Karpas-422 (cell line): ENCODE measurements at regions not wholly inside any gene's neighbourhood (a gene's known extent, or its start where the extent isn't known, plus 50 kb on each side); places are given as distances from the start of the nearest gene placed in this dataset.

ENCODE experiments used
- DNase-seq: peaks from one replicate; pipeline ENCODE4 v3.0.0-alpha.2; 2015
- H2AFZ ChIP-seq: fragments of 200-600 bp; sonication (generic); 2 replicates; pipeline ENCODE4 v1.6.1; 2014; ENCODE audit warnings: antibody characterized with exemption, low read length, mixed read lengths
- H3K27ac ChIP-seq: fragments of 200-600 bp; sonication (generic); 2 replicates; pipeline ENCODE4 v1.5.1; 2014; ENCODE audit warnings: mild to moderate bottlenecking, low read length, moderate library complexity
- H3K27me3 ChIP-seq: fragments of 200-600 bp; sonication (generic); 2 replicates; pipeline ENCODE4 v1.6.1; 2014; ENCODE audit warnings: low read length, mixed read lengths
- H3K36me3 ChIP-seq: fragments of 200-600 bp; sonication (generic); 2 replicates; pipeline ENCODE4 v1.6.1; 2014; ENCODE audit warnings: low read length, mixed read lengths; ENCODE audit not compliant: insufficient read depth
- H3K4me1 ChIP-seq: fragments of 200-600 bp; sonication (generic); 2 replicates; pipeline ENCODE4 v1.6.1; 2014; ENCODE audit warnings: mild to moderate bottlenecking, low read length, mixed read lengths
- H3K4me2 ChIP-seq: fragments of 200-600 bp; sonication (generic); 2 replicates; pipeline ENCODE4 v1.6.1; 2014; ENCODE audit warnings: low read length, low read depth, mild to moderate bottlenecking; ENCODE audit not compliant: poor library complexity, severe bottlenecking
- H3K4me3 ChIP-seq: fragments of 200-600 bp; sonication (generic); 2 replicates; pipeline ENCODE4 v1.5.1; 2014; ENCODE audit warnings: mild to moderate bottlenecking, antibody characterized with exemption, low read length, mixed read lengths
- H3K79me2 ChIP-seq: fragments of 200-600 bp; sonication (generic); 2 replicates; pipeline ENCODE4 v1.6.1; 2014; ENCODE audit warnings: mild to moderate bottlenecking, low read length, mixed read lengths
- H3K9ac ChIP-seq: fragments of 200-600 bp; sonication (generic); 2 replicates; pipeline ENCODE4 v1.6.0; 2014; ENCODE audit warnings: low read length
- H3K9me2 ChIP-seq: fragments of 200-600 bp; sonication (generic), shearing (Covaris generic); replicated peaks from 2 replicates; pipeline ENCODE4 v1.6.0; 2014; ENCODE audit warnings: mild to moderate bottlenecking, low read length, moderate library complexity; ENCODE audit not compliant: insufficient read depth
- H3K9me3 ChIP-seq: fragments of 300-700, 200-600 bp; sonication (generic); 2 replicates; pipeline ENCODE4 v1.6.1; 2014; ENCODE audit warnings: low read length, mixed read lengths
- H4K20me1 ChIP-seq: fragments of 200-600 bp; sonication (generic); 2 replicates; pipeline ENCODE4 v1.6.1; 2014; ENCODE audit warnings: mild to moderate bottlenecking, antibody characterized with exemption, low read length, low read depth; ENCODE audit not compliant: insufficient read depth

GRCh38 chr5:135694906-135695305 lies 116.1 kb upstream of the CXCL14 start:
- Histone ChIP-seq H3K9me3 (no peaks in the 10 kb centered on the region), H3K79me2 (no peaks in the 10 kb centered on the region), H2AFZ (no peak overlapping the region), H3K36me3 (no peaks in the 10 kb centered on the region), H3K27me3 (no peaks in the 10 kb centered on the region), H4K20me1 (no peaks in the 10 kb centered on the region), H3K27ac (no peak overlapping the region), H3K9me2 (no peaks in the 10 kb centered on the region), H3K4me2 (no peak overlapping the region), H3K4me3 (no peak overlapping the region), H3K9ac (no peak overlapping the region), H3K4me1 (peaks cover 44% of the 10 kb centered on the region)
- DNase-seq = no peak

- Histone ChIP-seq H3K27ac (no peak overlapping the region), H3K4me1 (peaks cover 44% of the 10 kb centered on the region)
Observed at GRCh38 chr5:135694012-135694411, 115.2 kb upstream of the CXCL14 start.

GRCh38 chr5:135693371-135693955 lies 114.7 kb upstream of the CXCL14 start:
- Histone ChIP-seq H3K79me2 (no peaks in the 10 kb centered on the region), H3K27ac (no peak overlapping the region), H4K20me1 (no peaks in the 10 kb centered on the region), H3K4me2 (no peak overlapping the region), H3K36me3 (no peaks in the 10 kb centered on the region), H3K9me2 (no peaks in the 10 kb centered on the region), H3K9ac (no peak overlapping the region), H3K4me3 (no peak overlapping the region), H3K4me1 (peaks cover 44% of the 10 kb centered on the region), H2AFZ (no peak overlapping the region), H3K27me3 (no peaks in the 10 kb centered on the region), H3K9me3 (no peaks in the 10 kb centered on the region)
- no peak for DNase-seq

More at GRCh38 chr5:135694012-135694411, 115.2 kb upstream of the CXCL14 start:
- no peak overlapping the region for H3K4me2 ChIP-seq
- H3K27me3 ChIP-seq = no peaks in the 10 kb centered on the region
- no peak overlapping the region for H2AFZ ChIP-seq
- H3K4me3 ChIP-seq = no peak overlapping the region
- no peaks in the 10 kb centered on the region for H3K9me2 ChIP-seq
- H3K9me3 ChIP-seq = no peaks in the 10 kb centered on the region
- H3K79me2 ChIP-seq = no peaks in the 10 kb centered on the region
- H3K36me3 ChIP-seq = no peaks in the 10 kb centered on the region
- DNase-seq = no peak
- H4K20me1 ChIP-seq = no peaks in the 10 kb centered on the region
- no peak overlapping the region for H3K9ac ChIP-seq

GRCh38 chr5:135691044-135691443 lies 112.3 kb upstream of the CXCL14 start:
- H3K4me2 ChIP-seq = no peak overlapping the region
- no peaks in the 10 kb centered on the region for H3K9me3 ChIP-seq
- no peaks in the 10 kb centered on the region for H4K20me1 ChIP-seq
- no peaks in the 10 kb centered on the region for H3K36me3 ChIP-seq
- peaks cover 44% of the 10 kb centered on the region for H3K4me1 ChIP-seq
- H3K4me3 ChIP-seq = no peak overlapping the region
- H3K9me2 ChIP-seq = no peaks in the 10 kb centered on the region
- H3K27ac ChIP-seq = no peak overlapping the region
- no peak overlapping the region for H3K9ac ChIP-seq
- H2AFZ ChIP-seq = no peak overlapping the region
- no peak for DNase-seq
- no peaks in the 10 kb centered on the region for H3K79me2 ChIP-seq
- H3K27me3 ChIP-seq = no peaks in the 10 kb centered on the region

GRCh38 chr5:135690466-135690865 lies 111.7 kb upstream of the CXCL14 start:
- H3K27ac ChIP-seq = no peak overlapping the region

GRCh38 chr5:135689506-135689905 lies 110.7 kb upstream of the CXCL14 start:
- Histone ChIP-seq H3K79me2 (no peaks in the 10 kb centered on the region), H3K9ac (no peak overlapping the region), H3K4me3 (no peak overlapping the region), H2AFZ (no peak overlapping the region), H3K9me3 (no peaks in the 10 kb centered on the region), H3K9me2 (no peaks in the 10 kb centered on the region), H3K4me2 (no peak overlapping the region), H3K27ac (no peak overlapping the region), H4K20me1 (no peaks in the 10 kb centered on the region), H3K4me1 (peaks cover 32% of the 10 kb centered on the region), H3K36me3 (no peaks in the 10 kb centered on the region), H3K27me3 (no peaks in the 10 kb centered on the region)
- DNase-seq = no peak

More at GRCh38 chr5:135690466-135690865, 111.7 kb upstream of the CXCL14 start:
- Histone ChIP-seq H3K9me2 (no peaks in the 10 kb centered on the region), H2AFZ (no peak overlapping the region), H3K9ac (no peak overlapping the region), H3K79me2 (no peaks in the 10 kb centered on the region), H3K27me3 (no peaks in the 10 kb centered on the region), H3K9me3 (no peaks in the 10 kb centered on the region), H3K4me2 (no peak overlapping the region), H3K4me3 (no peak overlapping the region), H3K36me3 (no peaks in the 10 kb centered on the region), H4K20me1 (no peaks in the 10 kb centered on the region), H3K4me1 (peaks cover 38% of the 10 kb centered on the region)
- no peak for DNase-seq

- no peaks in the 10 kb centered on the region for H3K79me2 ChIP-seq
- no peaks in the 10 kb centered on the region for H3K36me3 ChIP-seq
- H3K4me2 ChIP-seq = no peak overlapping the region
- H2AFZ ChIP-seq = no peak overlapping the region
- peaks cover 23% of the 10 kb centered on the region for H3K4me1 ChIP-seq
- no peak for DNase-seq
- H3K4me3 ChIP-seq = no peak overlapping the region
- no peaks in the 10 kb centered on the region for H3K9me2 ChIP-seq
- H3K27me3 ChIP-seq = no peaks in the 10 kb centered on the region
- H3K27ac ChIP-seq = no peak overlapping the region
- H3K9me3 ChIP-seq = no peaks in the 10 kb centered on the region
- no peaks in the 10 kb centered on the region for H4K20me1 ChIP-seq
- H3K9ac ChIP-seq = no peak overlapping the region
Observed at GRCh38 chr5:135688385-135688784, 109.6 kb upstream of the CXCL14 start.

- no peak overlapping the region for H3K4me2 ChIP-seq
Observed at GRCh38 chr5:135683189-135683588, 104.4 kb upstream of the CXCL14 start.

More at GRCh38 chr5:135683189-135683588, 104.4 kb upstream of the CXCL14 start:
- no peak overlapping the region for H3K9ac ChIP-seq
- no peak overlapping the region for H3K27ac ChIP-seq
- DNase-seq = no peak
- no peaks in the 10 kb centered on the region for H3K79me2 ChIP-seq
- no peaks in the 10 kb centered on the region for H3K9me2 ChIP-seq
- H3K9me3 ChIP-seq = peaks cover 7% of the 10 kb centered on the region
- H3K36me3 ChIP-seq = no peaks in the 10 kb centered on the region
- H3K27me3 ChIP-seq = peaks cover 3% of the 10 kb centered on the region; the same call in 1 of the 2 replicates
- no peaks in the 10 kb centered on the region for H4K20me1 ChIP-seq
- no peak overlapping the region for H3K4me3 ChIP-seq
- no peaks in the 10 kb centered on the region for H3K4me1 ChIP-seq
- no peak overlapping the region for H2AFZ ChIP-seq
